ENCODE measurements at regions not wholly inside any gene's neighbourhood (a gene's known extent, or its start where the extent isn't known, plus 50 kb on each side); places are given as distances from the start of the nearest gene placed in this dataset.

- TF ChIP-seq CTCF (IDR thresholded peaks at IDR 0.05; ENCODE audit: low read depth, low read length): no peak
- no peak for DNase-seq (ENCODE audit: low read depth in 2 of 2)
- no peak overlapping the region for H3K4me3 ChIP-seq (replicated peaks in 1 of 2; ENCODE audit: low read depth in 2 of 2, low read length in 2 of 2)
These were observed 504.4 kb downstream of the SATB2 start for GRCh38 chr2:198953328-198953727.

- H3K4me3 ChIP-seq (replicated peaks in 1 of 2; ENCODE audit: low read depth in 2 of 2, low read length in 2 of 2): no peak overlapping the region
- no peak for TF ChIP-seq CTCF (IDR thresholded peaks at IDR 0.05; ENCODE audit: low read depth, low read length)
- DNase-seq (ENCODE audit: low read depth in 2 of 2): no peak
These were observed 506.9 kb downstream of the SATB2 start for GRCh38 chr2:198950803-198951202.

GRCh38 chr2:198945496-198945895, 512.2 kb downstream of the SATB2 start:
- no peak for DNase-seq (ENCODE audit: low read depth in 2 of 2)
- TF ChIP-seq CTCF (IDR thresholded peaks at IDR 0.05; ENCODE audit: low read depth, low read length): no peak
- no peak overlapping the region for H3K4me3 ChIP-seq (replicated peaks in 1 of 2; ENCODE audit: low read depth in 2 of 2, low read length in 2 of 2)

GRCh38 chr2:198930170-198930569, 527.6 kb downstream of the SATB2 start:
- TF ChIP-seq CTCF (IDR thresholded peaks at IDR 0.05; ENCODE audit: low read depth, low read length): no peak
- DNase-seq (ENCODE audit: low read depth in 2 of 2): no peak
- H3K4me3 ChIP-seq (replicated peaks in 1 of 2; ENCODE audit: low read depth in 2 of 2, low read length in 2 of 2): no peak overlapping the region

- H3K4me3 ChIP-seq (replicated peaks in 1 of 2; ENCODE audit: low read depth in 2 of 2, low read length in 2 of 2): no peak overlapping the region
- DNase-seq (ENCODE audit: low read depth in 2 of 2): no peak
- TF ChIP-seq CTCF (IDR thresholded peaks at IDR 0.05; ENCODE audit: low read depth, low read length): no peak
These were observed 529.7 kb downstream of the SATB2 start for GRCh38 chr2:198928026-198928425.

GRCh38 chr2:198917926-198918720, 539.6 kb downstream of the SATB2 start:
- no peak overlapping the region for H3K4me3 ChIP-seq (replicated peaks in 1 of 2; ENCODE audit: low read depth in 2 of 2, low read length in 2 of 2)
- no peak for DNase-seq (ENCODE audit: low read depth in 2 of 2)
- TF ChIP-seq CTCF (IDR thresholded peaks at IDR 0.05; ENCODE audit: low read depth, low read length): no peak

- no peak overlapping the region for H3K4me3 ChIP-seq (replicated peaks in 1 of 2; ENCODE audit: low read depth in 2 of 2, low read length in 2 of 2)
- TF ChIP-seq CTCF (IDR thresholded peaks at IDR 0.05; ENCODE audit: low read depth, low read length): no peak
- no peak for DNase-seq (ENCODE audit: low read depth in 2 of 2)
These were observed 540.5 kb downstream of the SATB2 start for GRCh38 chr2:198917275-198917674.
